ENCODE measurements at regions not wholly inside any gene's neighbourhood (a gene's known extent, or its start where the extent isn't known, plus 50 kb on each side); places are given as distances from the start of the nearest gene placed in this dataset.

GRCh38 chr2:19748711-19749506, 152.9 kb downstream of the TTC32 start:
- Histone ChIP-seq H3K27me3 (ENCODE audit: insufficient read depth, low read length) (0 out of 2 replicates have a peak, but pooled peaks cover 6% of the 10 kb centered on the region), H3K79me2 (ENCODE audit: insufficient read depth, low read length) (no peaks in the 10 kb centered on the region), H3K9me3 (ENCODE audit: low read length) (no peaks in the 10 kb centered on the region), H3K4me2 (ENCODE audit: low read length) (no peak overlapping the region), H3K9ac (ENCODE audit: low read length) (no peak overlapping the region), H3F3A (ENCODE audit: insufficient read depth, low read length) (no peaks in the 10 kb centered on the region), H3K4me3 (ENCODE audit: low read depth, low read length, poor library complexity, severe bottlenecking) (no peak overlapping the region), H3K4me1 (ENCODE audit: insufficient read depth, low read length, severe bottlenecking) (no peaks in the 10 kb centered on the region), H3K36me3 (ENCODE audit: insufficient read depth, low read length) (no peaks in the 10 kb centered on the region), H4K20me1 (ENCODE audit: insufficient read depth, low read length) (no peaks in the 10 kb centered on the region), H2AFZ (ENCODE audit: low read length) (no peak overlapping the region), H3K9me2 (ENCODE audit: low read depth, low read length) (no peaks in the 10 kb centered on the region), H3K27ac (ENCODE audit: low read depth, low read length, poor library complexity, severe bottlenecking) (no peak overlapping the region)
- TF ChIP-seq CTCF (IDR thresholded peaks at IDR 0.05; ENCODE audit: low read length) (no peak), EZH2 (IDR thresholded peaks at IDR 0.05; ENCODE audit: borderline replicate concordance, low read length) (no peak)

DNA sequence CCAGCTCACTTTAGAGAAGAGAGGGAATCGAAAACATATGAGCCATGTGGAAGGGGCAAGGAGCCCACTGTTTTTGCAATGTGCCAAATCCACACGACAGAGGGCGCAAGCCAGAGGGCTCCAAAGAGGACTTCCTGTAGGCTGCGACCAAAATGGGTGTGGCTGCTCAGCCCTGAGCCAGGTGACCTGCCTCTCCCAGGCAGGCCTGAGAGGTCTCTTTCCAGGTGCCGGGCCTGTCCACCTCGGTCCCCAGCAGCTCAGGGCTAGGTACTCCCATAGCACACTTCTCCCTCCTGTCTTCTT, 153.8 kb downstream of the TTC32 start:
- Histone ChIP-seq H3F3A (ENCODE audit: insufficient read depth, low read length) (no peaks in the 10 kb centered on the region), H3K27me3 (ENCODE audit: insufficient read depth, low read length) (0 out of 2 replicates have a peak, but pooled peaks cover 6% of the 10 kb centered on the region), H3K79me2 (ENCODE audit: insufficient read depth, low read length) (no peaks in the 10 kb centered on the region), H3K4me2 (ENCODE audit: low read length) (no peak overlapping the region), H2AFZ (ENCODE audit: low read length) (no peak overlapping the region), H4K20me1 (ENCODE audit: insufficient read depth, low read length) (no peaks in the 10 kb centered on the region), H3K27ac (ENCODE audit: low read depth, low read length, poor library complexity, severe bottlenecking) (no peak overlapping the region), H3K9ac (ENCODE audit: low read length) (no peak overlapping the region), H3K36me3 (ENCODE audit: insufficient read depth, low read length) (no peaks in the 10 kb centered on the region), H3K4me3 (ENCODE audit: low read depth, low read length, poor library complexity, severe bottlenecking) (no peak overlapping the region), H3K4me1 (ENCODE audit: insufficient read depth, low read length, severe bottlenecking) (no peaks in the 10 kb centered on the region), H3K9me3 (ENCODE audit: low read length) (no peaks in the 10 kb centered on the region), H3K9me2 (ENCODE audit: low read depth, low read length) (no peaks in the 10 kb centered on the region)
- no peak for TF ChIP-seq EZH2 (IDR thresholded peaks at IDR 0.05; ENCODE audit: borderline replicate concordance, low read length)
- no peak for TF ChIP-seq CTCF (IDR thresholded peaks at IDR 0.05; ENCODE audit: low read length)

DNA sequence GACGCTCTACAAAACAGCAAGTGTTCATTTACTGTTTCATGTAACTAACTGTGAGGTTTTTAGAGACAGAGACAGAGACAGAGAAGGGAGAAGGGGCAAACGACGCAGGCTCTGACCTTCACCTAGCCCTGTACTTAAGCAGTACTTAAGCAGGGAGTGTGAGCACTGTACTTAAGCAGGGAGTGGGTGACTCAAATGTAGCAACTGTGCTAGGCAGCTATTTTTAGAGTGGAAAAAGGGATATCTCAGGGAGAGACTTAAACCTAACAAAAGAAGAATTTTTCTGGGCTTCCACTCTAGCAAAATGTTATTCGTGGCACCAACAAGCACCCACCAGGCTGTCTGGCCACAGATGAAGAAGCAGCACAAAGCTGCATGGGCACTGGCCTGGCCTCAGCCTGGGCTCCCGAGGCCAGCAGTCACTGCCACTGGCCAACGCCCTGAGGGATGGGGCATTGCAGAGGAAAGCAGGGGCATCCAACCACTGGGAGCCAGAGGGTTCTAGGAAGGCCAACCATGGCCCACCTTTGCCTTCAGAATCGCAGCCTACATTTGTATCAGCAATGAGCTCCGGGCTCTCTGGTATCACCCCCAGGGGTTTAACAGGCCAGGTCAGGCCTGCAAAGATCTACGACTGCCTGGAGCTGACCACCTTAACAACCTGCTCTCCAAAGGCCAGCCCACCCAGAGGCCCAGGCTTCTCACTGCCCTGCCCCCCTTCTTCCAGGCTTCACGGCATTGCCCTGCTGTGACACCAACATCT, 154.3 kb downstream of the TTC32 start:
- Histone ChIP-seq H3K4me2 (ENCODE audit: low read length) (no peak overlapping the region), H3K9ac (ENCODE audit: low read length) (no peak overlapping the region), H4K20me1 (ENCODE audit: insufficient read depth, low read length) (no peaks in the 10 kb centered on the region), H3K4me1 (ENCODE audit: insufficient read depth, low read length, severe bottlenecking) (no peaks in the 10 kb centered on the region), H3K27ac (ENCODE audit: low read depth, low read length, poor library complexity, severe bottlenecking) (no peak overlapping the region), H2AFZ (ENCODE audit: low read length) (no peak overlapping the region), H3K79me2 (ENCODE audit: insufficient read depth, low read length) (no peaks in the 10 kb centered on the region), H3K4me3 (ENCODE audit: low read depth, low read length, poor library complexity, severe bottlenecking) (no peak overlapping the region), H3K36me3 (ENCODE audit: insufficient read depth, low read length) (no peaks in the 10 kb centered on the region), H3K9me3 (ENCODE audit: low read length) (no peaks in the 10 kb centered on the region), H3K27me3 (ENCODE audit: insufficient read depth, low read length) (0 out of 2 replicates have a peak, but pooled peaks cover 6% of the 10 kb centered on the region), H3F3A (ENCODE audit: insufficient read depth, low read length) (no peaks in the 10 kb centered on the region), H3K9me2 (ENCODE audit: low read depth, low read length) (no peaks in the 10 kb centered on the region)
- TF ChIP-seq CTCF (IDR thresholded peaks at IDR 0.05; ENCODE audit: low read length) (no peak), EZH2 (IDR thresholded peaks at IDR 0.05; ENCODE audit: borderline replicate concordance, low read length) (no peak)

All from OCI-LY1 (cell line).